VCaP (cell line): ENCODE measurements at regions not wholly inside any gene's neighbourhood (a gene's known extent, or its start where the extent isn't known, plus 50 kb on each side); places are given as distances from the start of the nearest gene placed in this dataset.
A peak's percentile ranks its signal among the peaks of the same experiment; 100 is the strongest.

Experiments used
- H3K27ac ChIP-seq: fragments of 450-650 bp; 2 replicates; pipeline ENCODE4 v1.5.1; 2017
- CTCF ChIP-seq: fragments of 450-650 bp; conservative IDR thresholded peaks from 2 replicates; pipeline ENCODE4 v1.5.1; 2017; ENCODE audit warnings: mild to moderate bottlenecking, moderate library complexity

- H3K27ac ChIP-seq, result no peak overlapping the region
- TF ChIP-seq CTCF, result no peak
These were observed 133.8 kb upstream of the PTPN1 start for GRCh38 chr20:50376179-50376887.

- no peak overlapping the region for H3K27ac ChIP-seq
- no peak for TF ChIP-seq CTCF
These were observed 133.2 kb upstream of the PTPN1 start for GRCh38 chr20:50376888-50377459.

DNA sequence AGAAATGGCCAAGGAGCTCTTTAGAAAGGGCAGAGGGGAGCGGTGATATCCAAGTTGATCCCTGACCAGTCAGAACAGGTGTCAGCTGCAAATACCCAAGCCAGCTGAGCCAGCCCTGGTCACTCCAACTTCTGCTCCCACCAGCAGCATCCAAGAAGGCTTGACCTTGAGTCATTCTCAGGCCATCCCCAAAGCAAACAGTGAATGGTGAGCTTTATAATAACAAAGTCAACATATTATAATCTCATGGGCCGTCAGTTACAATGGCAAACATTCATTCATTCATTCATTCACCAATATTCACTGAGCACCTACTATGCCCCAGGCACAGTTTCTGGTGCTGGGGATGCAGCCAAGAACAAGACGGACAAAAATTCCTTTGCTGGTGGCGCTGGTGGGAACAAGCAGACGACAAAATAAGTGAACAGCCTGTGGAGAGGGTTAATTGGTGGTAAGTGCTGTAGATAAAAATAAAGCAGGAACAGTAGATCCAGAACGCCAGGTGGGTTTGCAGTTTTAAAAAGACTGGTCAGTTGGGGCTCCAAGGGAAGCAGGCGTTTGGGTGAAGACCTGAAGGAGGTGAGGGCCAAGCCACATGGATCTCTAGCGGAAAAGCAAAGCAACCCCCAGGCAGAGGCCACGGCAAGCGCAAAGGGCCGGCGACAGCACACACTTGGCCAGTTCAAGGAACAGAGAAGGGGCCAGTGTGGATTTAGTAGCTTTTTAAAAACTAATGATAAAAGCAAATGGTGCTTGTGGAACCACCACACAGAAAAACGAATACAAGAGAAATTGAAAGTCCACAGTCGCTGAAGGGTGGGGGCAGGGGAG is 131.8 kb upstream of the PTPN1 start:
- TF ChIP-seq CTCF, result no peak
- no peak overlapping the region for H3K27ac ChIP-seq

DNA sequence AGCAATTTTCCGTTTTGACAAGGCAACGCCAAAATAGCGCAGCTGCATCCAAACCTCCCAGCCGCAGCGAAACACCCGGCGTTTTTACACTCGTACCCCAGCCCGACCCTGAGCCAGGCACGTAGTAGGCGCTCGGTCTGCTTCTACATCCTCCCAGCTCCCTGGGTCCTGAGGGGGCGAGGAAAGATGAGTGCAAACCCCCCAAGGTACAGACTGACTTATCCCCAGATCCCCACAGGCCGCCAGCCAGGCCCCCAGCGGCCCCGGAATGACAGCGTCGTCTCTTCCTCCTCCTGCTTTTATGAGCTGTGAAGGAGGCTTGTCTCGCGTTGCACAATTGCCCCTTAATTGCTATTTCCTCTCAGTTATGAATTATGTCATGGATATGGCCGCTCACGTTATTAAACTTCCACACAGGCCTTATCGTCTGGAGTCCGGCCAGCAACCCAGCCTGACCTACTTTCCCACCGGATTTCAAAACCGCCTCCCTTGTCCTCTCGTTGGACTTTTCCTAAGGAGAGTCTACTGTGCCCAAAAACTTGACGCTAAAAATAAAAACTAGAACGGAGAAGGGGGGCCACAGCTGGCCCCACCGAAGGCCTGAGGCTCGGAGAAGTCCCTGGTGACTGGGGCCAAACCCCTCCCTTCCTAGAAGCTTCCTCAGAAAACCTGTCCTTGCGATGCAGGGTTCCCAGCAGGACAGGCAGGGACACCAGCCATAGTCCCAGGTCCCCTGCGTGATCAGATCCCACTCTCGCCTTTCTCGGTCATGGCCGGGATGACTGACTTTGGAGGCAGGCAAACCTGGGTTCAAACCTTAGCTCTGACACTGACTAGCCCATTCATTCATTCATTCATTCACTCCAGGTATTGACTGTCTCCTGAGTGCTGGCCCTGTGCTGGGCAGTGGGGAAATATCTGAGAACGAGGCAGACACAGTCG is 130.9 kb upstream of the PTPN1 start:
- no peak overlapping the region for H3K27ac ChIP-seq
- TF ChIP-seq CTCF, result no peak

DNA sequence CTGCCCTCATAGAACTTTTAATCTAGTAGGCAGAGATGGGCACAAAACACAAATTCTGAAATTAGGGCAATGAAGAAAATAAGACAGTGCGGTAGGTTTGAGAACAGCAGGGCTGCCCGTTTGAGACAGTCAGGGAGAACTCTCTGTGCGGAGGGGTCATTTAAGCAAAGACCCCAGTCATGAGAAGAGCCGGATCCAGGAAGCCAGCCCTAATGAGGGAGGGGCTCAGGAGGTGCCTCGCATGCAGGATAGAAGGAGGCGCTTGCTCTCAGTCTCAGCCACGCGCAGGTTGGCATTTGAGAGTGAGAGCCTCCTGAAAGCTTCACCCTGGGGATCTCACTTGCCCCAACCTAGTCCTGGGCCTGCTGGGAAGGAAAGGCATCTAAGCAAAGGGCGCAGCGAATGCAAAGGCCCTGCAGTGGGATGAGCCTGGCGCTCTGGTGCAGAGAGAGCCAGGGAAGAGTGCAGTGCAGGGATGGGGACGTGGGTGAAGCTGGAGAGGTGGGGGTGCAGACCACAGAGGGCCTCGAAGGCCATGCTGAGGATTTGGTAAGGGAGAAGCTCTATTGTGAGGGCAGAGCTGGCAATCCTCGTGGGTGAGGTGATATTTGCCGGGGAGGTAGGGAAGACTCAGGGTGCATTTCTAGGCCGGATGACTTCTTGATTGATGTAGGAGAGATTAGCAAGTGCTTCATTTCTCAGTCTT is 130.0 kb upstream of the PTPN1 start:
- peak overlapping the region; percentile 69 for H3K27ac ChIP-seq

GRCh38 chr20:50380697-50381040 is 129.5 kb upstream of the PTPN1 start:
- TF ChIP-seq CTCF, result peak; percentile 83
- H3K27ac ChIP-seq, result peak overlapping the region; percentile 69

More for the DNA sequence above, 130.0 kb upstream of the PTPN1 start:
- TF ChIP-seq CTCF, result no peak
